Body of pancreas (tissue), 4 donors: ENCODE measurements at regions not wholly inside any gene's neighbourhood (a gene's known extent, or its start where the extent isn't known, plus 50 kb on each side); places are given as distances from the start of the nearest gene placed in this dataset.

Experiments
- CTCF ChIP-seq, 7 experiments: fragments of 450-650 bp in 4 of 7; fragments of 200-600 bp in 3 of 7; sonication (generic) in 3 of 7; IDR thresholded peaks; one replicate each; pipeline ENCODE4 v1.5.1; 2016 to 2019; ENCODE audit warnings: antibody characterized with exemption in 7 of 7
- POLR2A ChIP-seq, 3 donors: fragments of 450-650 bp; IDR thresholded peaks; one replicate each; pipeline ENCODE4 v1.6.1; 2016; ENCODE audit warnings: antibody characterized with exemption in 3 of 3, mild to moderate bottlenecking in 2 of 3

GRCh38 chr14:34072921-34073320, 122.0 kb upstream of the EGLN3 start:
- TF ChIP-seq CTCF (IDR thresholded peaks at IDR 0.05) = no peak
- no peak for TF ChIP-seq POLR2A (IDR thresholded peaks at IDR 0.05)
